Uterus (tissue), 3 donors: ENCODE measurements at regions not wholly inside any gene's neighbourhood (a gene's known extent, or its start where the extent isn't known, plus 50 kb on each side); places are given as distances from the start of the nearest gene placed in this dataset.

Experiments used
- DNase-seq, 2 donors: peaks; one replicate each; pipeline ENCODE4 v3.0.0-alpha.2; 2019 to 2020
- H3K27ac ChIP-seq, 2 donors: fragments of 200-600 bp; sonication (generic); 1 replicate in 1 of 2; 2 replicates in 1 of 2; pipeline ENCODE4 v1.5.1; 2016 to 2018
- H3K27me3 ChIP-seq, 2 donors: fragments of 200-600 bp; sonication (generic); one replicate each; pipeline ENCODE4 v1.5.1; 2018 to 2019; ENCODE audit warnings: control low read depth in 1 of 2
- H3K36me3 ChIP-seq, 2 donors: fragments of 200-600 bp; sonication (generic); one replicate each; pipeline ENCODE4 v1.5.1; 2019; ENCODE audit warnings: control low read depth in 1 of 2
- H3K4me1 ChIP-seq, 2 donors: fragments of 200-600 bp; sonication (generic); one replicate each; pipeline ENCODE4 v1.5.1; 2018 to 2019; ENCODE audit warnings: control low read depth in 1 of 2
- H3K4me3 ChIP-seq, 2 donors: fragments of 200-600 bp; sonication (generic); 1 replicate in 1 of 2; 2 replicates in 1 of 2; pipeline ENCODE4 v1.5.1; 2018 to 2019; ENCODE audit warnings: mild to moderate bottlenecking in 1 of 2
- H3K9me3 ChIP-seq, 2 donors: fragments of 200-600 bp; sonication (generic); one replicate each; pipeline ENCODE4 v1.5.1; 2019; ENCODE audit warnings: control low read depth in 1 of 2
- CTCF ChIP-seq, 4 experiments: fragments of 200-600 bp in 2 of 4; fragments of 450-650 bp in 2 of 4; sonication (generic) in 2 of 4; IDR thresholded peaks; one replicate each; pipeline ENCODE4 v1.5.1; 2016 to 2019; ENCODE audit warnings: antibody characterized with exemption in 4 of 4, mild to moderate bottlenecking in 2 of 4, moderate library complexity in 1 of 4
- POLR2A ChIP-seq, 2 donors: fragments of 450-650 bp; IDR thresholded peaks; one replicate each; pipeline ENCODE4 v1.6.1; 2016; ENCODE audit warnings: antibody characterized with exemption in 2 of 2, mild to moderate bottlenecking in 1 of 2, moderate library complexity in 1 of 2
- intact Hi-C: fragments of 100-400 bp; cut with DNase I; formaldehyde crosslinking; loops from one replicate; pipeline ENCODE4 v1.15.1; 2023; ENCODE audit warnings: low total_unique reads
- donor health status: DM: yes; HTN: yes; CAD: no.

GRCh38 chr13:85662186-85662585 lies 137.0 kb downstream of the SLITRK6 start:
- Histone ChIP-seq H3K4me1 (no peaks in the 10 kb centered on the region), H3K4me3 (no peak overlapping the region), H3K36me3 (no peaks in the 10 kb centered on the region), H3K9me3 (no peaks in the 10 kb centered on the region), H3K27me3 (no peaks in the 10 kb centered on the region), H3K27ac (no peak overlapping the region)
- no peak for DNase-seq
- no peak for TF ChIP-seq CTCF (IDR thresholded peaks at IDR 0.05)
- no peak for TF ChIP-seq POLR2A (IDR thresholded peaks at IDR 0.05)
- intact Hi-C loops: no loop called here

- Histone ChIP-seq H3K27ac (no peak overlapping the region), H3K9me3 (no peaks in the 10 kb centered on the region), H3K4me1 (no peaks in the 10 kb centered on the region), H3K4me3 (no peak overlapping the region), H3K27me3 (no peaks in the 10 kb centered on the region), H3K36me3 (no peaks in the 10 kb centered on the region)
- intact Hi-C loops: no loop called here
- TF ChIP-seq CTCF (IDR thresholded peaks at IDR 0.05) (no peak), POLR2A (IDR thresholded peaks at IDR 0.05) (no peak)
- DNase-seq: no peak
Observed at GRCh38 chr13:85661675-85662074, 137.5 kb downstream of the SLITRK6 start.

GRCh38 chr13:85659493-85659892 lies 139.7 kb downstream of the SLITRK6 start:
- Histone ChIP-seq H3K4me3 (no peak overlapping the region), H3K9me3 (no peaks in the 10 kb centered on the region), H3K36me3 (no peaks in the 10 kb centered on the region), H3K4me1 (no peaks in the 10 kb centered on the region), H3K27me3 (no peaks in the 10 kb centered on the region), H3K27ac (no peak overlapping the region)
- no peak for TF ChIP-seq POLR2A (IDR thresholded peaks at IDR 0.05)
- TF ChIP-seq CTCF (IDR thresholded peaks at IDR 0.05): no peak
- intact Hi-C loops: no loop called here
- DNase-seq: no peak

GRCh38 chr13:85657942-85658341 lies 141.3 kb downstream of the SLITRK6 start:
- H3K27me3 ChIP-seq: no peaks in the 10 kb centered on the region
- H3K4me1 ChIP-seq: no peaks in the 10 kb centered on the region
- H3K36me3 ChIP-seq: no peaks in the 10 kb centered on the region
- TF ChIP-seq CTCF (IDR thresholded peaks at IDR 0.05) (no peak), POLR2A (IDR thresholded peaks at IDR 0.05) (no peak)
- H3K4me3 ChIP-seq: no peak overlapping the region
- intact Hi-C loops: no loop called here
- no peak for DNase-seq
- H3K27ac ChIP-seq: no peak overlapping the region
- no peaks in the 10 kb centered on the region for H3K9me3 ChIP-seq

- no peaks in the 10 kb centered on the region for H3K4me1 ChIP-seq
- TF ChIP-seq POLR2A (IDR thresholded peaks at IDR 0.05) (no peak), CTCF (IDR thresholded peaks at IDR 0.05) (no peak)
- H3K9me3 ChIP-seq: no peaks in the 10 kb centered on the region
- intact Hi-C loops: no loop called here
- no peaks in the 10 kb centered on the region for H3K27me3 ChIP-seq
- no peak overlapping the region for H3K4me3 ChIP-seq
- no peak for DNase-seq
- no peaks in the 10 kb centered on the region for H3K36me3 ChIP-seq
- H3K27ac ChIP-seq: no peak overlapping the region
Observed at GRCh38 chr13:85655040-85655439, 144.2 kb downstream of the SLITRK6 start.
